ENCODE measurements at regions not wholly inside any gene's neighbourhood (a gene's known extent, or its start where the extent isn't known, plus 50 kb on each side); places are given as distances from the start of the nearest gene placed in this dataset.

GRCh38 chr2:5842326-5842725 lies 150.1 kb downstream of the SOX11 start:
- TF ChIP-seq CTCF (IDR thresholded peaks at IDR 0.05) = no peak
- TF ChIP-seq EP300 (IDR thresholded peaks at IDR 0.05) = no peak
